GM12878 (cell line): ENCODE measurements at regions not wholly inside any gene's neighbourhood (a gene's known extent, or its start where the extent isn't known, plus 50 kb on each side); places are given as distances from the start of the nearest gene placed in this dataset.

Source experiments
- ATAC-seq: fragments of 200-7000 bp; cut with Tn5 transposase; 3 replicates; pipeline ENCODE4 v1.9.1; 2020; ENCODE audit warnings: mild to moderate bottlenecking, moderate library complexity
- BruUV-seq: library from RNA; stranded (reverse); fragments of 400-500 nt; replicated peaks from 2 replicates; lab custom pipeline; 2021; lab: Mats Ljungman, UMichigan
- CTCF ChIA-PET: fragments of 300-600 bp; sonication (Branson Sonifier 250); formaldehyde crosslinking; extraction: SDS; loops from one replicate; lab custom pipeline; 2021; ENCODE audit warnings: inconsistent platforms; lab: Yijun Ruan, JAX
- POLR2A ChIA-PET: fragments of 350-600 bp; formaldehyde crosslinking; extraction: SDS; loops from one replicate; lab custom pipeline; 2021; ENCODE audit warnings: inconsistent platforms; lab: Charles Lee
- RAD21 ChIA-PET: fragments of 300-600 bp; sonication (Branson Sonifier 250); formaldehyde crosslinking; loops from one replicate; lab custom pipeline; 2023; ENCODE audit warnings: antibody characterized with exemption; ENCODE audit not compliant: unreplicated experiment; lab: Charles Lee
- SMC1A ChIA-PET: fragments of 300-600 bp; sonication (Branson Sonifier 250); formaldehyde crosslinking; loops from one replicate; lab custom pipeline; 2023; ENCODE audit not compliant: unreplicated experiment, uncharacterized antibody; lab: Charles Lee
- DNase-seq: peaks from one replicate; pipeline ENCODE4 v3.0.0-alpha.2; 2011; ENCODE audit warnings: low read depth, low spot score
- FAIRE-seq: peaks from 3 replicates; lab custom pipeline; 2011; peaks lifted over from hg19 to GRCh38; lab: Jason Lieb, UNC
- H2AFZ ChIP-seq: 2 replicates; pipeline ENCODE4 v1.6.0; 2011; ENCODE audit warnings: low read depth, low read length, control low read depth; ENCODE audit not compliant: control insufficient read depth
- H3K27ac ChIP-seq: 2 replicates; pipeline ENCODE4 v1.5.1; 2011; ENCODE audit warnings: control low read depth; ENCODE audit not compliant: control insufficient read depth, insufficient read depth
- H3K27me3 ChIP-seq, 2 experiments: replicated peaks in 1 of 2; 2 replicates each; pipeline versions ENCODE4 v1.6.0 to v1.6.1; 2011; ENCODE audit warnings: low read length in 1 of 2; ENCODE audit not compliant: control insufficient read depth in 2 of 2, insufficient read depth in 2 of 2
- H3K36me3 ChIP-seq, 2 experiments: 2 replicates each; pipeline ENCODE4 v1.5.1; 2011; ENCODE audit warnings: low read length in 1 of 2; ENCODE audit not compliant: control insufficient read depth in 2 of 2, insufficient read depth in 2 of 2
- H3K4me1 ChIP-seq: 2 replicates; pipeline ENCODE4 v1.6.1; 2011; ENCODE audit warnings: mild to moderate bottlenecking, low read length, moderate library complexity, mixed read lengths; ENCODE audit not compliant: control insufficient read depth, insufficient read depth
- H3K4me2 ChIP-seq: 2 replicates; pipeline ENCODE4 v1.6.0; 2011; ENCODE audit warnings: control low read depth; ENCODE audit not compliant: control insufficient read depth, insufficient read depth
- H3K4me3 ChIP-seq: fragments of 200-600 bp; sonication (generic); 2 replicates; pipeline ENCODE4 v1.5.1; 2016
- H3K79me2 ChIP-seq: 2 replicates; pipeline ENCODE4 v1.6.0; 2011; ENCODE audit warnings: low read length; ENCODE audit not compliant: control insufficient read depth, insufficient read depth
- H3K9ac ChIP-seq: 2 replicates; pipeline ENCODE4 v1.8.0; 2011; ENCODE audit warnings: low read length, control low read depth, mixed read lengths; ENCODE audit not compliant: control insufficient read depth, insufficient read depth
- H3K9me3 ChIP-seq: replicated peaks from 3 replicates; pipeline ENCODE4 v1.5.1; 2011; ENCODE audit warnings: mild to moderate bottlenecking, low read length; ENCODE audit not compliant: control insufficient read depth, insufficient read depth
- H4K20me1 ChIP-seq: 2 replicates; pipeline ENCODE4 v1.6.0; 2011; ENCODE audit not compliant: control insufficient read depth, insufficient read depth
- BACH1 ChIP-seq: fragments of 450-650 bp; IDR thresholded peaks from 2 replicates; pipeline ENCODE4 v1.6.1; 2017; ENCODE audit warnings: mild to moderate bottlenecking, borderline replicate concordance
- IRF4 ChIP-seq: IDR thresholded peaks from 2 replicates; pipeline ENCODE4 v1.6.1; 2011; ENCODE audit warnings: low read depth, low read length
- IRF5 ChIP-seq: fragments of 450-650 bp; IDR thresholded peaks from 2 replicates; pipeline ENCODE4 v1.6.1; 2017; ENCODE audit warnings: borderline replicate concordance
- JUNB ChIP-seq: IDR thresholded peaks from 2 replicates; pipeline ENCODE4 v1.6.1; 2016; ENCODE audit warnings: antibody characterized with exemption, mild to moderate bottlenecking
- KAT2A ChIP-seq: conservative IDR thresholded peaks from 2 replicates; pipeline ENCODE4 v1.6.1; 2011; ENCODE audit warnings: low read depth, low read length; ENCODE audit not compliant: control insufficient read depth
- KDM1A ChIP-seq: fragments of 200-600 bp; sonication (generic); IDR thresholded peaks from 2 replicates; pipeline ENCODE4 v1.6.1; 2016; ENCODE audit warnings: borderline replicate concordance
- MLLT1 ChIP-seq: fragments of 450-650 bp; IDR thresholded peaks from 2 replicates; pipeline ENCODE4 v1.6.1; 2016; ENCODE audit warnings: mild to moderate bottlenecking
- PAX5 ChIP-seq: IDR thresholded peaks from 2 replicates; pipeline ENCODE4 v1.6.1; 2011; ENCODE audit warnings: low read depth, low read length, borderline replicate concordance
- POU2F2 ChIP-seq: IDR thresholded peaks from 3 replicates; pipeline ENCODE4 v1.6.1; 2011; ENCODE audit warnings: low read depth, mild to moderate bottlenecking, low read length, borderline replicate concordance
- RB1 ChIP-seq: fragments of 450-650 bp; formaldehyde crosslinking; IDR thresholded peaks from 2 replicates; pipeline ENCODE4 v1.6.1; 2017; ENCODE audit warnings: mild to moderate bottlenecking, borderline replicate concordance
- RELA ChIP-seq: fragments of 450-650 bp; IDR thresholded peaks from 2 replicates; pipeline ENCODE4 v1.8.0; 2014; ENCODE audit warnings: borderline replicate concordance; ENCODE audit not compliant: partially characterized antibody
- SKIL ChIP-seq: fragments of 450-650 bp; IDR thresholded peaks from 2 replicates; pipeline ENCODE4 v1.6.1; 2017; ENCODE audit warnings: mild to moderate bottlenecking, low read depth, inconsistent platforms; ENCODE audit not compliant: poor library complexity, severe bottlenecking
- SMARCA5 ChIP-seq: fragments of 450-650 bp; IDR thresholded peaks from 2 replicates; pipeline ENCODE4 v1.6.1; 2017; ENCODE audit warnings: mild to moderate bottlenecking
- SMC3 ChIP-seq: IDR thresholded peaks from 2 replicates; pipeline ENCODE4 v1.6.1; 2011; ENCODE audit warnings: low read length, improper control_type of control experiment, borderline replicate concordance
- SUZ12 ChIP-seq: fragments of 200-600 bp; sonication (generic); IDR thresholded peaks from one replicate; pipeline ENCODE4 v1.6.1; 2018; ENCODE audit warnings: antibody characterized with exemption, mild to moderate bottlenecking; ENCODE audit not compliant: unreplicated experiment
- ZBTB4 ChIP-seq: fragments of 450-650 bp; formaldehyde crosslinking; IDR thresholded peaks from 2 replicates; pipeline ENCODE4 v1.4.0; 2022; ENCODE audit warnings: mild to moderate bottlenecking, moderate library complexity
- ZNF207 ChIP-seq: fragments of 450-650 bp; IDR thresholded peaks from 2 replicates; pipeline ENCODE4 v1.6.1; 2014; ENCODE audit warnings: antibody characterized with exemption, mild to moderate bottlenecking, borderline replicate concordance
- WGBS: methylation state at CpG from one replicate; pipeline ENCODE4 v1.1.6; 2016; ENCODE audit warnings: low lambda C conversion rate; ENCODE audit not compliant: insufficient replicate concordance, insufficient coverage; ENCODE audit errors: missing lambda C conversion rate; 5-methylcytosine and 5-hydroxymethylcytosine counted together
- in situ Hi-C: fragments of 300-500 bp; cut with MboI; formaldehyde crosslinking; loops from 9 replicates; pipeline ENCODE4 v1.14.3; 2018; ENCODE audit warnings: mixed read lengths
- intact Hi-C: fragments of 100-400 bp; cut with micrococcal nuclease; formaldehyde crosslinking; loops from one replicate; pipeline ENCODE4 v1.14.2; 2022; ENCODE audit not compliant: unreplicated experiment

- TF ChIP-seq SKIL = no peak
- no peak for TF ChIP-seq IRF4
- no peak for TF ChIP-seq KDM1A
- no peak for TF ChIP-seq JUNB
- no peak for TF ChIP-seq KAT2A
- TF ChIP-seq RELA = no peak
- no peak for TF ChIP-seq SMC3
- no peak for TF ChIP-seq BACH1
Observed at GRCh38 chr2:158048327-158048726, 53.3 kb upstream of the UPP2 start (continued).

- H3K4me1 ChIP-seq = no peaks in the 10 kb centered on the region
- no TSS peak for BruUV-seq
- H4K20me1 ChIP-seq = no peaks in the 10 kb centered on the region
- ChIA-PET POLR2A (no interaction called here), RAD21 (no interaction called here), SMC1A (no interaction called here), CTCF (interaction anchor here (0.6 to 1.4 kb wide), 2 partner anchors 23 to 706 kb away, joined by 3 read pairs; no protein-coding TSS in a partner anchor)
- DNase-seq = no peak
- FAIRE-seq = no peak
- H3K4me2 ChIP-seq = no peak overlapping the region
- no peaks in the 10 kb centered on the region for H3K9me3 ChIP-seq
- no peaks in the 10 kb centered on the region for H3K27me3 ChIP-seq
- 0% methylated on average over 5 of the region's 5 CpGs for WGBS
- H3K27ac ChIP-seq = no peak overlapping the region
- no peak overlapping the region for H3K9ac ChIP-seq
- no peak for ATAC-seq
- no peaks in the 10 kb centered on the region for H3K36me3 ChIP-seq
- in situ Hi-C loops (no loop called here), intact Hi-C loops (no loop called here)
- H3K4me3 ChIP-seq = no peak overlapping the region
- H2AFZ ChIP-seq = no peak overlapping the region
- H3K79me2 ChIP-seq = no peaks in the 10 kb centered on the region
- no peak for TF ChIP-seq ZNF207
- no peak for TF ChIP-seq IRF5
- no peak for TF ChIP-seq SUZ12
- TF ChIP-seq ZBTB4 = no peak
- no peak for TF ChIP-seq POU2F2
- TF ChIP-seq RB1 = no peak
- TF ChIP-seq SMARCA5 = no peak
- no peak for TF ChIP-seq PAX5
- TF ChIP-seq MLLT1 = no peak
Observed at GRCh38 chr2:158047156-158047611, 54.5 kb upstream of the UPP2 start.
